Neutrophil (primary cell): ENCODE measurements at regions not wholly inside any gene's neighbourhood (a gene's known extent, or its start where the extent isn't known, plus 50 kb on each side); places are given as distances from the start of the nearest gene placed in this dataset.

Experiments
- H3K27ac ChIP-seq: fragments of 200-600 bp; sonication (generic); 2 replicates; pipeline ENCODE4 v1.5.1; 2016; ENCODE audit warnings: mild to moderate bottlenecking, moderate library complexity
- H3K27me3 ChIP-seq: fragments of 200-600 bp; sonication (generic); 2 replicates; pipeline ENCODE4 v1.6.0; 2016; ENCODE audit warnings: mild to moderate bottlenecking
- H3K36me3 ChIP-seq: fragments of 200-600 bp; sonication (generic); 2 replicates; pipeline ENCODE4 v1.5.1; 2017
- H3K4me1 ChIP-seq, 2 experiments: fragments of 200-600 bp in 1 of 2; sonication (generic) in 1 of 2; 1 replicate in 1 of 2; 2 replicates in 1 of 2; pipeline versions ENCODE4 v1.5.1 to v1.6.1; 2013 to 2016; ENCODE audit warnings: low read depth in 1 of 2, low read length in 1 of 2, mild to moderate bottlenecking in 1 of 2, moderate library complexity in 1 of 2; ENCODE audit not compliant: control insufficient read depth in 1 of 2, insufficient read depth in 1 of 2
- H3K4me3 ChIP-seq, 2 experiments: fragments of 200-600 bp in 1 of 2; sonication (generic) in 1 of 2; 1 replicate in 1 of 2; 2 replicates in 1 of 2; pipeline ENCODE4 v1.5.1; 2013 to 2016; ENCODE audit warnings: low read depth in 1 of 2, low read length in 1 of 2, mild to moderate bottlenecking in 1 of 2, moderate library complexity in 1 of 2
- H3K9me3 ChIP-seq: fragments of 200-600 bp; sonication (generic); 2 replicates; pipeline ENCODE4 v1.5.1; 2016
- CTCF ChIP-seq: fragments of 200-600 bp; sonication (generic); IDR thresholded peaks from 2 replicates; pipeline ENCODE4 v1.5.1; 2016; ENCODE audit warnings: antibody characterized with exemption

- Histone ChIP-seq H3K27me3 (peaks cover 9% of the 10 kb centered on the region), H3K36me3 (no peaks in the 10 kb centered on the region), H3K9me3 (no peaks in the 10 kb centered on the region), H3K27ac (no peak overlapping the region), H3K4me3 (no peak overlapping the region), H3K4me1 (no peaks in the 10 kb centered on the region)
- TF ChIP-seq CTCF, result no peak
Measured at GRCh38 chr3:72186400-72186855, 401.5 kb upstream of the PROK2 start.

- H3K9me3 ChIP-seq, result no peaks in the 10 kb centered on the region
- H3K4me1 ChIP-seq, result no peaks in the 10 kb centered on the region
- H3K27ac ChIP-seq, result no peak overlapping the region
- TF ChIP-seq CTCF, result no peak
- no peaks in the 10 kb centered on the region for H3K36me3 ChIP-seq
- no peak overlapping the region for H3K4me3 ChIP-seq
- H3K27me3 ChIP-seq, result peaks cover 16% of the 10 kb centered on the region
Measured at GRCh38 chr3:72185549-72186399, 400.8 kb upstream of the PROK2 start.

- peaks cover 37% of the 10 kb centered on the region for H3K27me3 ChIP-seq
- H3K4me3 ChIP-seq, result no peak overlapping the region
- no peaks in the 10 kb centered on the region for H3K36me3 ChIP-seq
- TF ChIP-seq CTCF, result no peak
- H3K27ac ChIP-seq, result no peak overlapping the region
- H3K9me3 ChIP-seq, result no peaks in the 10 kb centered on the region
- no peaks in the 10 kb centered on the region for H3K4me1 ChIP-seq
Measured at GRCh38 chr3:72183489-72183888, 398.5 kb upstream of the PROK2 start.

- Histone ChIP-seq H3K9me3 (no peaks in the 10 kb centered on the region), H3K36me3 (no peaks in the 10 kb centered on the region), H3K27ac (no peak overlapping the region), H3K4me3 (no peak overlapping the region), H3K4me1 (peaks cover 9% of the 10 kb centered on the region in 2 experiments), H3K27me3 (peaks cover 50% of the 10 kb centered on the region)
- no peak for TF ChIP-seq CTCF
Measured at GRCh38 chr3:72182206-72182605, 397.3 kb upstream of the PROK2 start.

- no peak for TF ChIP-seq CTCF
- Histone ChIP-seq H3K27ac (no peak overlapping the region), H3K4me1 (peaks cover 18 to 19% of the 10 kb centered on the region in 2 experiments), H3K36me3 (no peaks in the 10 kb centered on the region), H3K9me3 (no peaks in the 10 kb centered on the region), H3K27me3 (peaks cover 59% of the 10 kb centered on the region), H3K4me3 (no peak overlapping the region)
Measured at GRCh38 chr3:72181251-72181650, 396.3 kb upstream of the PROK2 start.
